DND-41 (cell line): ENCODE measurements at regions not wholly inside any gene's neighbourhood (a gene's known extent, or its start where the extent isn't known, plus 50 kb on each side); places are given as distances from the start of the nearest gene placed in this dataset.

ENCODE experiments used
- CTCF ChIP-seq: IDR thresholded peaks from 2 replicates; pipeline ENCODE4 v1.5.1; 2012; ENCODE audit warnings: borderline replicate concordance, low read length, moderate library complexity, mild to moderate bottlenecking; ENCODE audit not compliant: poor library complexity, severe bottlenecking; ENCODE audit errors: extremely low read depth
- EZH2 ChIP-seq: IDR thresholded peaks from 3 replicates; pipeline ENCODE4 v1.6.1; 2012; ENCODE audit warnings: borderline replicate concordance, low read depth, mild to moderate bottlenecking, moderate library complexity, low read length, inconsistent platforms; ENCODE audit not compliant: severe bottlenecking

- TF ChIP-seq CTCF, result no peak
- no peak for TF ChIP-seq EZH2
Measured at GRCh38 chr17:71709271-71709890, 411.4 kb upstream of the SOX9 start.
